UCSD-AML1 (cell line): ENCODE measurements at regions not wholly inside any gene's neighbourhood (a gene's known extent, or its start where the extent isn't known, plus 50 kb on each side); places are given as distances from the start of the nearest gene placed in this dataset.
"Not testable (repeated sequence)": the region's sequence is repeated elsewhere in the genome, so short reads cannot be mapped to it uniquely, and the experiment has no call there.

Experiments
- DNase-seq: peaks from one replicate; lab custom pipeline; 2025; ENCODE audit not compliant: unreplicated experiment; lab: John Stamatoyannopoulos, UW

DNA sequence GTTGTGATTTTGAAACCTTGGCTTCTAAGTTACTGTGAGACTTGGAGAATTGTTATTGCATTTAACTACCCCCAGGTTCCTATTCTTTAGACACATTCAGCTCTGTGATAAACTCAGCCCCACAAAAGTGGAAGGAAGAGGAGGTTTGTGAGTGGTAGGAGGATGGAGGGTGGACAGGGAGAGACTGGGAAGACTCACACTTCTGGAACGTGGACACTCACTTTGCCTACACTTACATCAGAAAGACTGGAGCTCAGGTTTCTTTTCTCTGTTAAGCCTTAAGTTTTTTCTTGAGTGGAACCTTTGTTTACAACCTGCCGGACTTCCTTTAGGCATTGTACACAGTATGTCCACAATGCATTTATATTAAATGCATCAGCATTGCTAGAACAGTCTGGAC is 99.0 kb downstream of the AREG start:
- DNase-seq, result no peak

DNA sequence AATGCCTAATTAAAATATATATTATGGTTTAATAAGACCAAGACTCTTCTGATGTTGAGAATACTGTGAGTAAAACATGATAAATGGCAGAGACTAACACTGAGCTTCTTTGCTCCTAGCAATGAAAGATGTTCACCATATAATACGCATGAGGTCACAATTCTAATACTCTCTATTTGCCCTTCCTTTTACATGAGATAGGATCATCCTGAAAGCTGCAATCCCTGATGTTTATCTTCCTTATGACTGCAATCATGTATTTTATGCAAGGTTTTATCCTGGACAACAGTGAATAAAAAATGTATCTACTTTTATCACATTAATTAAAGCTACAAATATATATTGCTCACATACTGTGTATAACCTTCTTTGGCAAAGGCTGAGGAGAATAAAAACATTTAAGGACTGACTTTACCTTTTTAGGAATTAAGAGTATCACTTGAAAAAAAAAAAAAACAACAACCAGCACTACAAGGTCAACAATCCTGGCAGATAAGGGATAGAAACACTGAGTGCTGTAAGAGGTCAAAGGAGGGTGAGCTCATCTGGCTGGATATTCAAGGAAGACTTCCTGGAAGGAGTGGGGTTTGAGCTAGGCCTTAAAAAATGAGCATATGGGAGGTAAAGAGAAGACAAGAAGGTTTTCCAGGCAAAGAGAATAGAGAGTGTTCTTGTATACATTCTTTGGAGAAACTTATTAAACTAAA is 99.9 kb downstream of the AREG start:
- DNase-seq, result no peak

DNA sequence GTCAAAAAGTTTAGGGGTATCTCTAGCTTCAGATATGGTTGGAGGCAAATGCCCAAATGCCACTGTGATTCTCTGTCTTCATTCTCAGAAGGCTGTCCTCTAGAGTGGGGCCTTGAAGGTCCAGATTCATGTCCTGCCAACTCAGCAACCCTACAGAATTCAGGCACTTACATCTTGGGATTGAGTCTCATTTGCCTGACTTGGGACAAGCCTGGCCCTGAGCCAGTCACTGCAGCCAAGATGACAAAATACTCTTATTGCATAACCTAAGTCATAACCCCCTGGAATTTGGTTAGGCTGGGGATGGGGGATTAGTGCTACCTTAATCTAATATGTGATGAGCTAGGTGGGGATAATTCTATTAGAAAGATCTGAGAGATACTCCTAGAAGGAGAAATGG is 100.5 kb downstream of the AREG start:
- DNase-seq, result no peak

DNA sequence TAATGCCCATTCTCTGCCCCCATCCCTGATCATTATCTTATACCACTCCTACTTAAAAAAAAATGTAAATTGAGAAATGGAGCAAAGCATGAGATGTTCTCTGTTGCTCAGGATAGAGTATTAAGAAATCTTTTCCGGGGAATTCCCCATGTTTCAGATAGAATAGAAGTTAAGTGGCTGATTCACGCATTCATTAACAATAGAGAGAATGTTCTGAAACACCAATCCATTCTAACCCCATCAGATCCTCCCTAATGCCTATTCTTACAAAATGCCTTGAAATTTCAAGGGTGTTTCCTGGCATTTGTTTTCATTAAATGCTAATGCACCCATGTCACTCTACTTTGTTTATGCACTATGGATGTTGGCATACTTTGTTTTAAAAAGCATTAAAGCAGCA is 101.1 kb downstream of the AREG start:
- DNase-seq, result no peak

DNA sequence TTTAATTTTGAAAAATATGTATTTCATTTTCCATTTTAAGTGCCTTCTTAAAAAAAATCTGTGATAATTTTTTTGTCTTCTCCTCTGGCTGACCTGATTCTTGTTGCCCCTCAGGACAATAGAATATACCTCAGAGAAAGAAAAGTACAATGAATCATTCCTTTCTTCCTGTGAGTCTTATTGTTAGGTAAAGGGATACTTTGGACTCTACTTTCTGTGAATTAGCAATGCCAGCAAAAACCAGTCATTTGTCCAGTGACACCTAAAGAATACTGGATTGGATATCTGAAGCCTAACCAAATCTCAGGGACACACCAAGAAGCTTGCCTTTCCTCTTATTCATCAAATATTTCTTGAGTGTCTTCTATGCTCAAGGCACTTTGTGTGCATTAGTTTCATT is 102.1 kb downstream of the AREG start:
- DNase-seq, result no peak

DNA sequence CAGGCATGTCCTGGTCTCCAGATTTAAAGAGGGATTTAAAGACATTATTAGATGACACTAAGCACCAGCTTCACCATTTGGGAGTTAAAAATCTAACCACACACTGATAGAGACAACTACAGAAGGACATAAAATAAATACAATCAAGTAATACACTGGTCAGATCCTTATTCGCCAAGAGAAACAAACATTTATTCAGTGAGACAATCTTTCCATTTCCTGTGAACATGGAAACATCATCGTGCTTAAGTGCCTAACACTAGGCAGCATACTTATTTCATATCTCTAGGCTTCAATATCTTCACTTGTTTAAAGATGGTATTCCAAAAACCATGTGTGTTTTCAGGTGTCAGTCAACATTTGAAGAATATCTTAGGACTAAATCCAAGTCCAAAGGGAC is 103.6 kb downstream of the AREG start:
- no peak for DNase-seq

DNA sequence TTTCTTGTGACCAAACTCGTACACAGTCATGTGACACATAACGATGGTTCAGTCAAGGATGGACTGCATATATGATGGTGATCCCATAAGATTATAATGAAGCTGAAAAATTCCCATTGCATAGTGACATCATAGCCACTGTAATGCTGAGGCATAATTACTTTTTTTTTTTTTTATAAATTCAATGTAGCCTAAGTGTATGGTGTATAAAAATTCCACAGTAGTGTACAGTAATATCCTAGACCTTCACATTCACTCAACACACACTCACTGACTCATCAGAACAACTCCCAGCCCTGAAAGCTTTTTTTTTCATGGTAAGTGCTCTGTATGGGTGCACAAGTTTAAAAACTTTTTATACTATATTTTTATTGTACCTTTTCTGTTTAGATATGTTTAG is 105.0 kb downstream of the AREG start:
- DNase-seq, result no peak

DNA sequence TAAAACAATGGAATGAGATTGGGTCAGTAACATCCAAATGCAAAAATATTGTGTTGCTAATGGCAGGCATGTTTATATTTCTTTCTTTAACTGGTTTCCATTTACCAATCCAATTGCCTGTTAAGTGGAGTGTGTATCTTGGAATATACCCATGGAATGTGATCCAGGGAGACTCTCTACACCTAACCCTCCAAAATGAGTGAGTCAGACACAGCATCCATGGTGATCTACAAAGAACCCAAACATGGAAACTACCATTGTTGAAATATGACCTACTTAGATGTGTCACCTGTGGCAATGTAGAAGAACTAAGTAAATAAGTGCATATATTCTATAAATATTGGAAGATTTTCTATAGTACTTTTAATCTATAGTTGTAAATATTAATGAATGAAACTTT is 110.3 kb downstream of the AREG start:
- DNase-seq, result no peak

DNA sequence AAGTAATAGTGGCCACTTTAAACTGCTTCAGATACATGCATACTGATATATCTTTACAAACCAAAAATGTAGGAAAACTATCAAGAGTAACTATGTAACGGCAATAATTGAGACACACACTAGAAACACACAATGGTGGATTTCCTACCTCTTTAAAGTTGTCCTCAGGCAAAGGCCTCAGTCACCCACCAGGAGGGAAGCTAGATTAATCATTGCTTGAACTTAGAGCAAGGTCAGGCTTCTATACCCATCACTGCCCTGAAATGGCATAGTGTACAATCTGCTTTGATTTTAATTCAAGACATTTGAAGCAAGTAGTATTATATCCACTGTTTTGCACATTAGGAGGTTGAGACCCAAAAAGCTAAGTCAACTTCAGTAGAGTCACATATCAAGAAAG is 110.9 kb downstream of the AREG start:
- no peak for DNase-seq

DNA sequence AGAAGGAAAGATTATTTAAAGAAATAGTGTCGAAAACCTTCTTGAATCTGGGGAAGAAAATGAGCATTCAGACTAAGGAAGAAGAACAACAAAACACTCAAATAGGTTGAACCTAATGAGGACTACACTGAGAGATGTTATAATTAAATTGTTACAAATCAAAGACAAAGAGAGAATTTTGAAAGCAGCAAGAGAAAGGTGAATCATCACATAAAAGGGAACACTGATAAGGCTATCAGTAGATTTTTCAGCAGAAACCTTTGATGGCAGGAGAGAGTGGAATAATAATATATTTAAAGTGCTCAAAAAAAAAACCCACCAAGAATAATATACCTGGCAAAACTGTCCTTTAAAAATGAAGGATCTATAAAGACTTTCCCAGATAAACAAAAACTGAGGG is 114.9 kb downstream of the AREG start:
- no peak for DNase-seq

DNA sequence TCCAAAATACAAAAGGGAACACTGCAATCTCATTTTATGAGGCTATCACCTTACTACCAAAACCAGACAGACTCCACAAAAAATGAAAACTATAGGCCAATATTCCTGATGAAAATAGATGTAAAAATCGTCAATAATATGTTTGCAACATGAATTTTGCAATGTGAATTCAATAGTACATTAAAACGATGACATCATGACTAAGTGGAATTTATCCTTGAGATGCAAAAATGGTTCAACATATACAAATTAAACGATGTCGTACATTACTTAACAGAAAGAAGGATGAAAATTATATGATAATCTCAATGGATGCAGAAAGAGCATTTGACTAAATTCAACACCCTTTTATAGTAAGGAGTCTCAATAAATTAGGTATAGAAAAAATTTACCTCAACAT is 123.0 kb downstream of the AREG start:
- DNase-seq, result no peak

DNA sequence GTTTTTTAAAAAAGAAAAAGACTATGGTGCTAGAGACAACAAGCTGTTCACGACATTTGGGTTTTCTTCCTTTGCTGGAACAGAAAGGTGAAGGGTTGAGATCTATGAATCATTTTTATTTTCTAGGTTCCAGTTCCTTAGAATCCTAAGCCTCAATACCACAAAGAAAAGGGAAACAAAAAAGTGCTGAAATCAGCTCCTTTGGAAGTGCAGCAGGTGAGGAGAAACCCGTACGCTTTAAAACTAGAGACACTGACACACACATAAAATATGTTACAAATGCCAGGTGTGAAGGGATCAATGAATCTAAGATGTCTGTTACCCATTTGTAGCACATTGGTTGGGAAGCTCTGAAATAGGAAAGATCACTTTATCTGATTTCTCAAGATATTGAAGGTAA is 125.2 kb downstream of the AREG start:
- DNase-seq, result no peak

DNA sequence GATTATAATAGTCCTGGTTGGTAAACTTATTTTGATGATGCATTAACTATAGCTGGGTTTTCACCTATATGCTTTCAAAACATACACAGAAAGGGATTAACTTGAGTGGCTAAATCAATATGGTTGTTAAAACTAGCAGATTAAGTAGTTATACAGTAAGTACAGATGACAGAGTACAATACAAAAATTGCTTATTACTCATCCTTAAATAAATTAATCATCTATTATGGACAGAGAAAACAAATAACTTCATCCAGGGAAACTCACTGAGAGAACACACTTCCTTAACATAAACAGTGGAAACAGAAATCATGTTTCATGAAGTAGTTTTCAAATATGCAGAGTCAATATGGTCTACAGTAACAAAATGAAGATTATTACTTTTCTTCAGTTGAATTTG is 133.4 kb downstream of the AREG start:
- no peak for DNase-seq

DNA sequence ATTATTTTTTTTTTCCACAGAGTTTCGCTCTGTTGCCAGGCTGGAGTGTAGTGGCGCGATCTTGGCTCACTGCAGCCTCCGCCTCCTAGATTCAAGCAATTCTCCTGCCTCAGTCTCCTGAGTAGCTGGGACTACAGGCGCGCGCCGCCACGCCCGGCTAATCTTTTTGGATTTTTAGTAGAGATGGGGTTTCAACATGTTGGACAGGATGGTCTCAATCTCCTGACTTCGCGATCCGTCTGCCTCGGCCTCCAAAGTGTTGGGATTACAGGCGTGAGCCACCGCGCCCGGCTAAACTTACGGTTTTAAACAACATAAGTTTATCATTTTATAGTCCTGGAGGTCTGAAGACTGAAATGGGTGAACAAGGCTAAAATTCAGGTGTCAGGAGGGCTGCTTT is 133.9 kb downstream of the AREG start:
- DNase-seq, result not testable (repeated sequence)

DNA sequence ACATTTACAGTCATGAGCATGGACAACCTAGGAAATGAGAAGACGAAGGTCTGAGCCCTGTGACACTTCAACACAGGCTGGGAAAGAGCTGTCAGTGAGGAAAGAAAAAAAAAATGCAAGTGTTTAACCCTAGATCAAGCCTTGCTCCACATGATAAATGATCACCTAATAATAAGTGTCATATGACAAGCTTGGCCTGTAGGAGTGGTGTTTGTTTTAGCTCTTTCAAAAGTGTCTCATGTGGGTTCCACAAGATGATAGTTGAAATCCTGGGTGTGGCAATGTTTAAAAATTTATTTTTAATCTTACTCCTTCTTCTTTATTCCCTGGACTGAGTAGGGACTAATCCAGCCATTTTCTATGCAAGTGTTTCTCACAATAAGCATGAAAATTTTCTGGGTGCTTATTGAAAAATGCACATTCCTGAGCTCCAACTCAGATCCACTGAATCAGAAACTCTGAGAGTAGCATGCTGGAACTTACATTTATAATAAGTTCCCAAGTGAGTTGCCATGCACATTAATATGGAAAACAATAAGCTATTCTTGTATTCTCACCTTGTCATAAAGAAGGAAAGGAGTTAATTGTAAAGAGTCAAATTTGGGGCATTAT is 138.3 kb downstream of the AREG start:
- no peak for DNase-seq

DNA sequence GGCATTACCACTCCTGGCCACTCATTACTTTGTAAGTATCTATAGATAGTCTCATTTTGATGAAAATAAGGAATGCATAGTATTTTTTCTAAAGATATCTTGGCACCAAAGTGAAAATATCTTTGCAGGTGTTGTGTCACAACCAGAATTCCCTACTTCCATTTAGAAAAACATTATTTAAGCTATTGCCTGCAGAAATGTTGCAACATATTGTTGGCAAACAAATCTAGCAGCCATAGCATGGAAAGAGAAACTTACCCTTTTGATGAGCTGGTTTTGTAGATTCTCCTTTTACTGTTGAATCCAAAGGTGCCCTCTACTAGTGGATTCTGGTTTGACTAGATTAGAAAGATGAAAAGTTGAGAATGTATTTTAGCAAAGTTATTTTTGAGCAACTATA is 138.8 kb downstream of the AREG start:
- no peak for DNase-seq

DNA sequence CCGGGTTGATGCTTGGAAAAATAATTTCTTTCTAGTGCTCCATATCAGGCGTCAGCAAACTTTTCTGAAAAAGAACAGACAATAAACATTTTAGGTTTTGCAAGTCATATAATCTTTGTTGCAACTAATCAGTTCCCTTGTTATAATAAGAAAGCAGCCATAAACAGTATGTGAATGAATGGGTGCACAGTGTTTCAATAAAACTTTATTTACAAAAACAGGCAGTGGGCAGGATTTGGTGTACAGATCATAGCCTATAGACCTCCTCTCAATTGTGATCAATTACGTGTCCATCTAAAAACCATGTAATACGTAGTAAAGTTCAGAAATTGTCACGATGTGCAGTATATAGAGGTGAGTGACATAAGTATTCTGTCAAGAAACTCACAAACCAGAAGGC is 143.4 kb downstream of the AREG start:
- no peak for DNase-seq

DNA sequence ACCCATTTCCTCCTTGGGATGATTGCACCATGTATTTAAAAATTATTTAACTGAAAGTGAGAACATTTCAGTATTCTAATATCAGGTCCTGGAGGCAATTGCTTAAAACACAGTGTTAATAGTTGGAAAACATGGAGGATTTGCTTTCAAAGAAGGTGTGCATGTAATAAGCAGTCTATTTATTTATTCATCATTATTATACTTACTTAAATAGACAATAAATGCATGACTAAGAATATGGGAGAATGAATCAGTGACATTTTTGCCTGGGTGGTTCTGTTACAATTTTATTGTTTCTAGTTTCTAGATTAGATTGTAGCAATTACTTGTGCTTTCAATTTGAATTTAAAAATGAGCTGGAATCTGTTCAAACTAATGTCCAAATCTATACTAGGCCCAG is 145.5 kb downstream of the AREG start:
- no peak for DNase-seq

DNA sequence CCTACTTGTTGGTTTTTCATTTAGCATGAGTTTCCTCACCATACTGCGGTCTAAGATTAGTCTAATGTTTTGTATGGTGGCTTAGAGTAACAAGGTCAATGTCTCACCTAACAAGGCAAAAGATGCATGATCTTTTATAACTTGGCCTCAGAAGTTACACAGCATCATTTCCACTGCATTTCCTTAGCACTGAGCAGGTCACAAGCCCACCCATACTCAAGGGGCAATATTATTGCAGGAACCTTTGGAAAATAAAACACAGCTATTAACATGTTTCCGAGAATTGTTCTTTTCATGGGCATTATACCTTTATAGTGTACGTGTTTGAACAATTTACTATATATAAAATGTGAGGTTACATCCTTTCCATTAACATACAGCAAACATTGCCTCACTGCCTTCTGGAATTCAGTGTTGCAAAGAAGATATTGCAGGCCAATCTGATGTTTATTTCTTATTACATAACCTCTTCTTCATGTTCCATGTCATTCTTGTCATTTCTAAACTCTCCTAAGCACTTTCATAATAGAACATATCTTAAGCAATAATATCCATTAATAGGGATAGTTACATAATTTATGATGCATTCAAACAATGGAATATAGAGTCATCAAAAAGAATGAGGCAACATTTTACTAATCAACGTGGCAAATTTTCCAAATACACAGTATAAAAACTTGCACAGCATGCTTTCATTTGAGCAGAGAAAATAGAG is 153.8 kb downstream of the AREG start:
- DNase-seq, result no peak

DNA sequence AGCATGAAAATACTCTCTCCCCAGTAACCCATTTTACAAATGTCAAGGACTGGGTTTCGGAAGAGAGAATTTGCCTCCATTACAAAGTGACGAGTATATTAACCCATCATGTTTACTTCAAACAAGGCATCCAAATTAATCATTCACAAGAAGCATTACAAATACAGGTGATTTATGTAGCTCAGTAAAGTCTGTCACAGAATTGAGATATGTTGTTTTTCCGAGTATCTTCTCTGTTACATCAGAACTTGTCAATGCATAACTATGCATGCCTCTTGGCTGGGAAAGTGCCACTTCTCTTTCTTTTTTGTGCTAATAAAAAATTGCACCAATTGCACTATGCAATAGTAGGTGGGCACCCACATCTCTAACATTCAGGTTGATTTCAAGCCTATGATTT is 158.2 kb downstream of the AREG start:
- DNase-seq, result no peak

DNA sequence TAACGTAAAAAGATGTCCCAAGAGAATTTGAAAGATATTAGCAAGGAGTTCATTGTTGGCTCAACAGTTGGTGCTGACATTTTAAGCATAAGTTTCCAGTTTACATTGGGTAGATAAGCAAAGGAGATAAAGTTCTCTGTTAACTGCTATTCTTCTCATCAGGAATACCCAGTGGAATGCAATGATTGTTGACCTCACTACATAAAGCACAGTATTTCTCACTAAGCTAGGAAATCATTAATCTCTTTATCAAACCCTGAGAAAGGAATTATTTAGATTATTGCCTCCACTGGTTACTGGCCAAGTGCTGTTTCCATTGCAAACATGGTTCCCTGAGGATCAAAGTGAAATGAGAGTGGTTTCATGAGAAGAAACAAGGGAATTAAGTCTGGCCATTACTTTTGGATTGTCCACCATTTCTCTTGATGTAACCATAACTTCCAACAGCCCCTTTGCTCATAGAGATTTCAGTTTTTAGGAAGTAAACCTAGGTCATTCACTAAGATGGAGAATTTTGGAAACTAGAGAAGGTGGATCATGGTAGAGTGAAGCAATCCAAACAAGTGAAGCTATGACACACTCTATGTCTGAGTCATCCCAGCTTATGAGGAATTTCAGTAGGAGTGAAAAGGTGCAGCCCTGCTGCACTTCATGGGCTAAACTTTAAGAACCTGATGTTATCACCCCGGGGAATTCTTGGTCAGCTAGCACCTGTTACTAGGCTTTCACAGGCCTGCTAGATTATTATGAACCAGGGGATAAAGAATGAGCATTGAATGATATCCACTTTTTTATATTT is 163.4 kb downstream of the AREG start:
- DNase-seq, result no peak

DNA sequence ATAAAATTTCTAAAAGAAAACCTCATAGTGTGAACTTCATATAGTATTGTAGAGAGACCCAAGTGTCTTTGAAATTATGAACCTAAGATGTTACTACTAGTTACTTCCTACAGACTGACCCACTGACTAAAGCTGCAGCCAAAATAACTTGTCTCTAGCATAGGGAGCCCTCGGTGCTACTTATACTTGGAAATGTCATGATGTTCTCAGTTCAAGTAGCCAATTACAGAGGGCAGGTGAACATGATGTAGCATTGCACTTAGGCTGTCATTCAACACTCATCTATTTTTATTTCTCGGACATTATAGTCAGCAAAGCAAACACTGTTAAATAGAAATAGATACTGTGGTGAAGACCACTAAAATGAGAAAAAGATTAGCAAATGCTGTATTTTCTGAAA is 165.6 kb downstream of the AREG start:
- no peak for DNase-seq
